ENCODE measurements at regions not wholly inside any gene's neighbourhood (a gene's known extent, or its start where the extent isn't known, plus 50 kb on each side); places are given as distances from the start of the nearest gene placed in this dataset.

DNA sequence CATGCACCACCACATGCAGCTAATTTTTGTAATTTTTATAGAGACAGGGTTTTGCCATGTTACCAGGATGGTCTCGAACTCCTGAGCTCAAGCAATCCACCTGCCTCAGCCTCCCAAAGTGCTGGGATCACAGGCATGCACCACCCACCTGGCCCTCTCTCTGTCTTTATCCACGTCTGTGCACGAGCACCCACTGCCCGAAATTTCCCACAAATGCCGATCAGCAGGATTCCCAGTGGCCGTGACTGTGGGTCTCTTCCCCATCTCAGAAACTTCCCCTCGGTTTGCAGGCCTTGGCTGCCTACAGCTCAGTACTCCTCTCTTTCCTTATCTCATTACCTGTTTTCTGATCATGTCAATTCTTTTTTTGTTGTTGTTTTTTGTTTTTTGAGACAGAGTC is 217.3 kb downstream of the TTC32 start:
- no peak for DNase-seq

DNA sequence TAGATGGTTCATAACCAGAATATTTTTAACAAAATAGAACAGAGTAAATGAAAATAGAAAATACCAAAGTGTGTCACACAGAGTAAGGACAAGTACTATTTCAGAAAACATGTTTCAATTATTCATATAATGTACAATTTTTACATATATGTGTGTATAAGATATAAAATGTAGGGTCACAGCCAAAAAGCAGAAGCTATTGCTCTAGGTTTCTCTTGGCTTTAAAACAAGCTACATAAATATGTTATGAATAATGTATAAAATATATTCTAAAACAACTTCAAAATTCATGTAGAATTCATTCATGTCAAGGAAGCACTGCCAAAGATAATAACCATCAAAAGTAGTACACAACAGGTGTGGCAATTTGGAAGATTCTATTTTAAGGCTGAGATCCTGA is 218.2 kb downstream of the TTC32 start:
- DNase-seq: no peak

DNA sequence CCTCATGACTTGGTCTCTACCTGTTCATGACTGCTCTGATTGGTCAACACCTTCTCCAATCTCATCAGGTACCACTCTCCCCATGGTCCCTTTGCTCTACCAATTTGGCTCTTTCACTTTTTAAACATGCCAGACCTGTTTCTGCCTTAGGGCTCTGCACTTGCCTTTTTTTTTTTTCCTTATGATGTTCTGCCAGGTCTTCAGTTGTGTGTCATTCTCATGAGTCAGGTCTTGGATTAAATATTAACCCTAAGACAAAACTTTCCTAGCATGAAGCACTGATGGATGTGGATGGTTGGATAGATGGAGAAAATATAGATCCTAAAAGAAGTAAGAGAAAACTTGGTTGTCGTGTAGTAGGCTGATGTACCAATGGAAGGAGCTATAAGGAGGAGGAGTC is 219.3 kb downstream of the TTC32 start:
- DNase-seq: no peak

DNA sequence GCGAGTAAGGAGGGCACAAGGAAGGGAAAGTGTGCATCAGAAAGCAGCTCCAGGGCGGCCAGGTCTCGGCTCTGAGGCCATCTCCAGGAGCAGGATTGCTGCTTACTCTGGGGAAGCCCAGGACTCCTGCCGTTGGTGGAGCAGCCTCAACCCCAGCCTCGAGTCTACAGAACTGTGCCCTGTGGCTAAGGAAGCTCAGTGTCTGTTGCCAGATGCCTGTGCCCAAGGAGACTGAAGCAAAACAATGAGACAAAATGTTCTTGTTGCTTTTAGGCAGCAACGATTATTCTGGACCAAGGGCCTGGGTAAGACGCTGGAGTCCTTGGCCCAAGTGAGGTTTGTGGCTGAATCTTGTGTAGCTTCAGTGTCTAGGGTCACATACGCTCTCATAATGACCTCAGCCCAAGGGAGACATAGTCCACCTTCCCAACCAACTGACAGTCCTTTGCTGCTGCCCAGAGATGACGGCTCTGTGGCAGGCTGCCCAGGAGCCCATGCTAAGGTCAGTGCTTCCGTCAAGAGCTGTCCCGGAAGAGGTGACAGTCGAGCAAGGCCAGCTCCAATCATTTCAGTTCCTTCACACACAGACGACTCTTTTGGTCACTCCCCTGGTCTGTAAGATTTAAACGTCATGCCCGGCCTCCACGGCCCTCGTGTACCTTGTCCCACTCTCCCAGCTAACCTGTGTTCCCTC is 223.8 kb downstream of the TTC32 start:
- peak in 1 of 51 donors; percentile 3 for DNase-seq

DNA sequence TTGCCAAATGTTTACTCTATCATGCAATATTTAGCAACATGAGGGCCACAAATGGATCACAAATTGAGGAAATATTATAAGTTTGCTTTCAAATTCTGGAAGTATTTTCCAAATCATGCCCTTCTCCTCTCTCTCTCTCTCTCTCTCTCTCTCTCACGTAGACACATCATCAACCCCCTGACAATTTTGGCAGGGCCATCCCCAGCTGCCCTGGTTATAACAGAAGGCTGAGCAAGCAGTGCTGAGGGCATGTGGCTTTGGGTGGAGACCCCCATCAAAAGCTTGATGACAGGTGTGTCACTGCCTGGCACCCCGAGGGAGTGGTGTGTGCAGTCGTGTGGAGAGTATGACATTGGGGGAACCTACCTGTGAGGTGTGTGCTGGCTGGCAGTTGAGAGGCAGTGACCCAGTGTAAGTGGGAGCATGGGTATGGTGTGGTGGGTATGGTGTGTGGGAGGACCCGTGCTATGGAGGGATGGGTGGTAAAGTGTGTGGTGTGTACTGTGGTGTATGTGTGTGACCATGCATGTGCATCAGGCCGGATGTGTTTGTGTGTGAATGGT is 224.5 kb downstream of the TTC32 start:
- DNase-seq: no peak

DNA sequence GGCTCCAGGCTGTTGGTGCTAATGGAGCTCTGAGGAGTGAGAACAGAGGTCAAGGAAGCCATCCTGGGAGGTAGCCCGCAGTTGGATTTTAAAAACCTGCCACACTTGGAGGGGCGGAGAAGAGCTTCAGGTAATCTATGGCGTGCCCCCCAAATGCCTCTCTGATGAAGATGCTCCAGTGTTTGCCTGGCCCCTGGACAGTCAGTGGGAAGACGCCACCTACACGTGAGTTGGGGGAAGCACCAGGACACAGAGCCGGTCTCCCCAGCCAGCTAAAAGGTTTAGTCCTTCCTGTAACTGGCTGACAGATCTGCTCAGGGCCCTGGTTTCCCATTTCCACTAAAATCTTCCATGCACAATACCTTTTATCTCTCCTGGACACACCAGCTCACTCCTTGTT is 225.0 kb downstream of the TTC32 start:
- no peak for DNase-seq

DNA sequence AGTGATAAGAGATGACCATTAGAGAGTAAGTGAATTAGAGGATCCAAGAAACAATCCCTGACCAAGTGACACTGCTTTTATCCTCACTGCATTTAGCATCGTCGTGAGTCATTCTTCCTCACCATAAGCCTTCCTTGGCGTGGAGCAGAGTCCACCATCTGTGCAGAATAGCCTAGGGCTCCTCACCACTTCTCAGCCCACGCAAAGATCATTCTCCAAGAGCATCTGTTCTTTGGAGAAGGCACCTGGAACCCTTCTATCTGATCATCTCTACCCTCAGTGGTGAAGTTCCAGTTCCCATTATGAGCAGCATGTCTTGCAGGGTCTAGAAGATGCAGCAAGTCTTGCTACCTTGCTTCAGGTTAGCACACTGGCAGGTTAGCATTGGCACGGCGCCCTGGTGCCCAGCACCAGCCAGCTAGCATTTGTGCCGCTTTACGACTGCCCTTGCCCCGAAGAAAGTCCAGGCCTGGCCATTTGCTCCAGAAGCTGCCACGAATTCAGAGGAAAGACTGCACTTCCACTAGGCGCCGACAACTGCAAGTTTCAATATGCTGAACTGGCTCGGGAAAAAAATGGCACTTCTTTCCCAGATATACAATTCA is 225.8 kb downstream of the TTC32 start:
- DNase-seq: no peak

DNA sequence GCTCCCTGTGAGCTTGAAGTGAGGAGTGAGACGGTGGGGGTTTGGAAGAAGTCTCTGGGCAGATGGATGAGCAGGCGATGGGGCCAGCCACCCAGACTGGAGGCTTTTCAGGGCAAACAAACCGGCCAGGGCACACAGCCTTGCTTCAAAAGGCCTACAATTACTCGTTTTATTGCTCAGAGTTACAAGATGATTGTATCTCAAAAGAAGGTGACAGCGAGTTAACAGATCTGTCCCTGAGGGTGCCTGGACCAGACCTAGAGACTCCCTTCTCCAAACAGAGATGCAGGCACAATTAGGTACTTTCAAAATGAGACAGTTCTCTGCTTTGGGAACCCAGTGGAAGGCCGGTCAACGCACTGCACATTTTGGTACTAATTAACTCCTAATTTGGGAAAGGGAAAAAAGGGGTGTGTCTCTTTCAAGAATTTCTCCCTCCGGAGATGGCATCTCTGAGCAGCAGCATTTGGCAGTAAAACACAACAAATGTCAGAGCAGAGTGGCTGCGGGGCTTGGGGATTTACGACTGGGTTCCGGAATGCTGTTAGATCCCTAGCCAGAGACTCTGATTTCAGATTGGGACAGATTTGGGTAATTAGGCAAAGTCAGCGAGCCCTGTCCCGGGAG is 226.7 kb downstream of the TTC32 start:
- no peak for DNase-seq

DNA sequence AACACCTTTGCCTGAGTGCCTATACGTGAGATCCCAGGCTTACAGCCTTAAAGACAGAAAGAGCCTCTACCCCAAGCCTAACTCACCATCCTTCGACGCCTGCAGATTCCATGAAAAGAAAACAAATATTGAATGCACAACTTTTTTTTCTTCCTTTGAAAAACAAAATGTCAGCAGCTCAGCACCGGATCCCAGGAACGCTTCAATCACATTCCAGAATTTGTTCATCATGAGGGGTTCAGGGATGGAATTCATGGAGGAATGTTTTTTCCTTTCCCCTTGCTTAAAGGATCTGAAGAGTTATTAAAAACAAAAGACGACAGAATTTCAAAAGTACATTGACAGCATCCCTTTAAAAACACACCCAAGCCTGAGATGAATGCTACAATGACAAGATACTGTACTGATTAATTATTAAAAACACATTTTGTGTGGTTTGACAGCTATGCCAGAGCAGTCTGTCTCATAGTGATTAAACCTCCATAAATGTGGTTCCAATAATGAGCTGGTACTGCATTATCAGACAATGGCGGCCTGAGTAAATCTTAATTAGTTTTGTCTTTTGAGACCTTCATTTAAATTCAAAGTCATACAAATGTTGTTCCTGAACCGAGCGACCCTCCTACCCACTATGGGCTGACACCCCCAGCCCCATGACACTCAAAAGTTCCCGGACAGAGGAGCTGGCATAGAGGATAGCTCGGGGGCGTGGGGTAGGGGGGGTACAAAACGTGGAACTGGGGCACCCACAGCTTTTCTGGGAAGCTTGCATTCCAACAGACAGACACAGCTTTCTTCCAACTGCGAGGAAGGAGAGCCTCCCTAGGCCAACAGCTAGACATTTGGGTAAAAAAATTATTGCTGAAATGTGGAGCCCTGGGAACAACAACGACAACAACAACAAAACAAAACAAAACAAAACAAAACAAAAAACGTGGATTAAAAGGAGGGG is 227.5 kb downstream of the TTC32 start:
- no peak for DNase-seq

DNA sequence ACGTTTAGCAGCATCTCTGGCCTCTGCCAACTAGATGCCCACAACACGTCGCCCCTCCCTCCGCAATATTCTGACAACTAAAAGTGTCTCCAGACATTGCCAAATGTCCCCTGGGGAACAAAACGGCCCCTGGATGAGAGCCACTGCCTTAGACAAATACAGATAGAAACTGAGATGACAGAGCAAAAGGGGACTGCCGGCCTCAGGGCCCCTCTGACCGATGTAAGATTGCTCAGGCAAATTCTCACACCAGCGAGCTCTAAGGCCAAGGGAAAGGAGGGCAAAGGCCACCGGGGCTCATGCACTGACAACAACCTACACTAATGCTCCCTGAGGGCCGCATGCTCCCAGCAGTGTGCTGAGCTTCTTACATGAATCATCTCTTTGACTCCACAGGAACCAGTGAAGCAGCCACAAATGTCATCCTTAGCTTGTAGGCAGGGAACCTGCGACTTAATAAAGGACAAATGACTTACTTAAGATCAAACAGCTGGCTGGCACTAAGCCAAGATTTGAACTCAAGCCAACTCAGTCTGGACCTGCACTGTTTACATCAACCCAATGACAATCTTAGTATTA is 228.5 kb downstream of the TTC32 start:
- no peak for DNase-seq

DNA sequence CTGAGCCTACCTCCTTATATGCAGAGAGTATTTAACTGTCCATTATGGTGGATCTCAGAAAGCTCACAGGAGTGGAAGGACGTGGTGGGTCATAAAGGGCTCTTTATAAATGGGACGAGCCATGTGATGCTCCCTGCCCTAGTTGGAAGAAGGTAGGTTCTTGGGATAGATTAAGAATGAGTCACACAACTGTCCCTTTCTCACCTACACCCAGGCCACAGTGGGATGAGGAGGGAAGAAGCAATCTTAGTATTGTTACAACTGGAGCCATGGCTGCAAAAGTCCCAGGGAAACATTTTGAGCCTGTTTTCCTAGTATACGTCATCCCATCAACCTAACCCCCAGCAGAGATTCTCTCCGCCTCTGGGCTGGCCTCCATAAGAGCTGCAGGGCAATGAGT is 229.9 kb downstream of the TTC32 start:
- DNase-seq: no peak

DNA sequence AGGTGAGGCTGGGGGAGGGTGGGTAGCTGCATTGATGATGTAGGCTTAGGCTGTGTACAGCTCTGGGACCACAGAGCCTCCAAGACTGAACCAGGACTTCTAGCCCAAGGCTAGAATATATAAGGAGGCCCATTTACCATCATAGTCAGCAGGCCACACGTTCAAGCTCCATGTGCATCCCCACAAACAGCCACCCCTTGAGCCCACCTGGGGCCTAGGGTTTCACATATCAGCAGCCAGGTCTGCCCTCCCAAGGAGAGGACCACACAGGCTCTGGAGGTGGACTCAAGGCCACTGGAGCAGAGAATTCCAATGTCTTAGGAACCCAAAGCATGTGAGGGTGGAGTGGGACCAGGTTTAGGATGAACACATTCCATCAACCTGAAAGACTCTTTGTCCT is 230.5 kb downstream of the TTC32 start:
- no peak for DNase-seq

DNA sequence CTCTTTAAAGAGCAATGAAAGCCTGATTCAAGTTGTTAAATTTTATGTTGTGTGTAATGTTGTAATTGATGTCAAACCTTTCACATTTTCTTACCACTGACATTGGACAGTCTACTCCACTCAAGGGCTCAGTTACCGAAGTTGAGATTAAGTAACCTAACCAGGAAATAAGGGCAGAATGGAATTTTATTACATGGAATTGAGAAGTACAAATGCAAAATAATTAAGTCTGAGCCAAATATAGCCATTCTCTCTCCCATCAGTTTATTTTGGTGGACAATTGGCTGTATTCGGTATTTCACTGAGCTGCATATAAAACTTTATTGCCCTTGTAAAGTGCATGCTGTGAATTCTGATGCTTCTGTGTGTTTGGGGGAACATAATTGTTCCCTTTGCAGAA is 231.5 kb downstream of the TTC32 start:
- DNase-seq: no peak

DNA sequence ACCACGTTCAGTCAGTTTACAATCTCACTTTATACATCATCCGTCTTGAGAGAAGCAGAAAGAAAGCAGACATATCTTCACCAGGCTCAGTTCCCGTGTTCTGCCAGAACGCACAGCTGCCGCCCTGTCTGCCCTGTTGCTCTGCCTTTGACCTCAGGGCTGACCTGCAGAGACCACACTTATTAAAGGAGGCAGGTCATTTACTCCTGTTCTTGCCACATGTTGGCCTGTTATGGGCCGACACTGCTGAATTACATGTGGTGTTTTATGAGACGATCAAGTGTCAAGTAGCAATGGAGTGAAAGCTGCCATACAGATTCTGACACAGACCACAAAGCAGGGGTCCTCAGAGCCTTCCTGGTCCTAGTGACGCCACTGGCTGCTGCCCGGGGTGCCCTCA is 232.2 kb downstream of the TTC32 start:
- DNase-seq: no peak

DNA sequence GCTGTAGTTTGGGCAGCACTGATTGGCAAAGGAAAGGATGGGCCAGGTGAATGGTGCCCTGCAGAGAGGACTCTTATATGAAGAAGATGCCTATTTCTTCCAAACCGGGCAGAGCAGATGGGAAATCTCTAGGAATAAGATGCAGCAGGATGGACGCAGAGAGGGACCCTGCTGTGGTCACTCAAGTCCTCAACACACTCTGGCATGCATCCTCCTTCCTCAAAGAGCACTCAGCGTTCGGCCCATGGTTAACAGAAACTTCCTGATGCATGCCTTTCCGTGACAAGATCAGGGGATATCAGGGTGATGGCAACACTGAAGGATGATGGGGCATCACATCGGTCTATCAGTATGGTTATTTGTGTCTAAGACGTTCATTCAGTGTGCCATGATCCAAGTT is 232.7 kb downstream of the TTC32 start:
- no peak for DNase-seq

DNA sequence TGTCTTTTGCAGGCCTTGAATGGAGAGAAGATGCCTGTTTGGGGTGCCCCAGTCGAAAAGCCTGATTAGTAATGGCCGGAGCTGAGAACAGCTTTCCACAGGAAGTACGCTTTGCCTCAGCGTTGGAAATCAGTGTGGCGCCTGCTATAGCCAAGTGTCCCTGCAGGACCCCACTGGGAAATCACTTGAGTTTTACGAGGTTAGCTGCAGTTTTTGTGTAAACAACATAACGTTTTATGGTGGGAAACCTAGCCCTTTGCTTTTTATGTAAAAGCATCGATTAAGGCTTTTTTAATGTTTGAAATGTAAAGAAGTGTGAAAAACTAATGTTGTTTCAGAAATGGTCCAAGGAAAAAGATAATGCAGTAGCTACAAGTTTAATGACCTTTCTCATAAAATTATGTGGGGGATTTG is 234.2 kb downstream of the TTC32 start:
- no peak for DNase-seq

DNA sequence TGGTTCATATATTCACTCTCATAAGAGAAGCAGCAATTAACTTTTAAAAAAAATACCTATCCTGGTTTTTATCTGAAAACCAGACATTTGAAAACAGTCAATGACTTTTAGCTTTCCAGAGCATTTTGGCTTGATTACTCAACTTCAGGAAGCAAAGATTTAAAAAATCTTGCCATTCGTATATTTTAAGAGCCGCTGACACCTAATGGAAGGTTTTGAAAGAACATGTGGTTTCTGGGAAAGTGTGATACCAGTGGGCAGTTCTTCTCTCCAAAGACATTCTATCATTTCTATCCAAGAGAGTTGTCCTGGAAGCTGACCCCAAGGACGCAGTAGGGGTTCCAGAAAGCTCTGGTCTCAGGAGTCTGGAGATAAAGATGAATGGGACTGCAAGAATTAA is 234.7 kb downstream of the TTC32 start:
- no peak for DNase-seq

DNA sequence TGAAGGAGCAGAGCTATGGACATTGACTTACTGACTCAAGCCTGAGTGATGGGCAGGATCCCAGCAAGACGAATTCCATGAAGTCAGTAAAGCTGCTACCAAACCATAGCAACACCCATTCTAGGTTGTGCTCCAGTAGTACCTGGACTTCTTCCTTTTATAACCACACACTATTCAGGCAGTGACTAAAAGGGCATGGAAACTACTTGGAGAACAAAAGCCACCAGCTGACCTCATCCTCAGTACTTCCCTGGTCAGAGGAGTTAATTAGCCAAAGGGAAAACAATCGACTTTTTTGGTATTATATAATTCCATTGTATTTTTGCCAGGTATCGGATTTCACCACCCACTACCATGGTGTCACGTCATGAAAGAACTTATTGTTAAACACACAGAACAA is 237.1 kb downstream of the TTC32 start:
- no peak for DNase-seq

DNA sequence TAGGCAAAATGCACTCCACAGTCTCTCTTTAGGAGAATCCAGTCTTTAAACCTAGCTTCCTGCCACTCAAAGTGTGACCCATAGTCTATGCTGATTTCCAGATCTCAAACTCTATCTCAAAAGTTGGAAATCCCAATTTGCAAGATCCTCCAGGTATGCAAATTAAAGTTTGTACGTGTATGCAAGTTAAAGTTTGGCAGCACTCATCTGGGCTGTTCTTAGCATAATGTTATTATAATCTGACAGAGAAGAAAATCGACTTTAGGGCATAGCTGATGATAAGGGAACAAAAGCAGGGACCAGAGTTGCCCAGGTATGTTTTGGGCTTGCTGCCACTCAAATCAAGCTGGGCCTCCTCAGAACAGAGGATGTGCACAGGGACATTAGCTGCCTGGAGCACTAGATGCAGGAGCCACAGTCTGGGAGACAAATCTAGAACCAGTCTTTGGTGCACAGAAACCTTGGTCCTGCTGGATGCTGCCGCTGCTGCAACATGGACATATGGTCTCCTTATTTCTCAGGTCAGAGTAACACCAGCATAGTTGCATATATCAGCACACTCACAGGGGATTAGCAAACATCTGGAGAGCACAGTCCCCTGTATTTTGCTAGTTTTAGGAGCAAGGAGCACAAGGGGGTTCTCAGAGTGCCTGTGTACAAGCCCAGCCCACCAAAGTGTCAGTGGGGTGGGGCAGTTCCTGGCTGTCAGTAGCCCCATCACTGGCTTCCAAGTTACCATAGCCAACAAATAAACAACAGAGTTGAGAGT is 242.6 kb downstream of the TTC32 start:
- no peak for DNase-seq

DNA sequence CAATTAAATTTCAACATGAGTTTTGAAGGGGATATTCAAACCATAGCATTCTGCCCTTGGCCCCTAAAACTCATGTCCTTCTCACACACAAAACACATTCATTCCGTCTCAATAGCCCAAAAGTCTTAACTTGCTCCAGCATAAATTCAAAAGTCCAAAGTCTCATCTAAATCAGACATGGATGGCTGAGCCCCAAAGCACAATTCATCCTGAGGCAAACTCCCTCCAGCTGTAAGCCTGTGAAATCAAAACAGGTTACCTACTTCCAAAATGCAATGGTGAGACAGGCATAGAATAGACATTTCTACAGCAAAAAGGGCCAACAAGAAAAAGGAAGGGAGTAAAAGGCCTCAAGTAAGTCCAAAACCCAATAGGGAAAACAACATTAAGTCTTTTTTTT is 245.8 kb downstream of the TTC32 start:
- DNase-seq: no peak

Data from hypothalamus (tissue), 51 donors.